DND-41 (cell line): ENCODE measurements at regions not wholly inside any gene's neighbourhood (a gene's known extent, or its start where the extent isn't known, plus 50 kb on each side); places are given as distances from the start of the nearest gene placed in this dataset.

Experiments
- ATAC-seq: fragments of 200-7000 bp; cut with Tn5 transposase; 3 replicates; pipeline ENCODE4 v1.9.1; 2021; ENCODE audit warnings: low read depth; ENCODE audit not compliant: insufficient read depth
- DNase-seq: peaks from one replicate; pipeline ENCODE4 v3.0.0-alpha.2; 2020
- H2AFZ ChIP-seq: 2 replicates; pipeline ENCODE4 v1.6.0; 2012; ENCODE audit warnings: low read depth, low read length
- H3K27ac ChIP-seq: 2 replicates; pipeline ENCODE4 v1.5.1; 2012; ENCODE audit warnings: low read length, inconsistent platforms
- H3K27me3 ChIP-seq: fragments of 200-600 bp; sonication (generic); 2 replicates; pipeline ENCODE4 v1.6.0; 2012; ENCODE audit warnings: low read length, mild to moderate bottlenecking, inconsistent platforms; ENCODE audit not compliant: insufficient read depth, poor library complexity
- H3K36me3 ChIP-seq: 2 replicates; pipeline ENCODE4 v1.5.1; 2012; ENCODE audit warnings: low read length, inconsistent platforms; ENCODE audit not compliant: insufficient read depth
- H3K4me1 ChIP-seq: 2 replicates; pipeline ENCODE4 v1.5.1; 2012; ENCODE audit warnings: mild to moderate bottlenecking, low read length; ENCODE audit not compliant: insufficient read depth
- H3K4me2 ChIP-seq: 2 replicates; pipeline ENCODE4 v1.6.0; 2012; ENCODE audit warnings: mild to moderate bottlenecking, moderate library complexity, low read length, inconsistent platforms; ENCODE audit not compliant: insufficient read depth
- H3K4me3 ChIP-seq, 2 experiments: fragments of 200-600 bp in 1 of 2; shearing (Covaris generic) in 1 of 2; 2 replicates each; pipeline ENCODE4 v1.5.1; 2012 to 2016; ENCODE audit warnings: inconsistent platforms in 2 of 2, low read length in 2 of 2, mild to moderate bottlenecking in 2 of 2, low read depth in 1 of 2, moderate library complexity in 1 of 2
- H3K79me2 ChIP-seq: 2 replicates; pipeline ENCODE4 v1.6.0; 2012; ENCODE audit warnings: low read length, inconsistent platforms; ENCODE audit not compliant: insufficient read depth
- H3K9ac ChIP-seq: 2 replicates; pipeline ENCODE4 v1.6.0; 2012; ENCODE audit warnings: low read depth, mild to moderate bottlenecking, inconsistent platforms, low read length, moderate library complexity
- H3K9me3 ChIP-seq: 2 replicates; pipeline ENCODE4 v1.5.1; 2012; ENCODE audit warnings: low read length, moderate library complexity, mild to moderate bottlenecking, inconsistent platforms; ENCODE audit not compliant: insufficient read depth, severe bottlenecking
- H4K20me1 ChIP-seq: 2 replicates; pipeline ENCODE4 v1.6.0; 2012; ENCODE audit warnings: low read length; ENCODE audit not compliant: insufficient read depth
- EZH2 ChIP-seq: IDR thresholded peaks from 3 replicates; pipeline ENCODE4 v1.6.1; 2012; ENCODE audit warnings: borderline replicate concordance, low read depth, mild to moderate bottlenecking, moderate library complexity, low read length, inconsistent platforms; ENCODE audit not compliant: severe bottlenecking
- TF ChIP-seq, protein P1 (sequence below): IDR thresholded peaks from 2 replicates; pipeline ENCODE4 v1.5.1; 2012; ENCODE audit warnings: borderline replicate concordance, low read length, moderate library complexity, mild to moderate bottlenecking; ENCODE audit not compliant: poor library complexity, severe bottlenecking; ENCODE audit errors: extremely low read depth

DNA sequence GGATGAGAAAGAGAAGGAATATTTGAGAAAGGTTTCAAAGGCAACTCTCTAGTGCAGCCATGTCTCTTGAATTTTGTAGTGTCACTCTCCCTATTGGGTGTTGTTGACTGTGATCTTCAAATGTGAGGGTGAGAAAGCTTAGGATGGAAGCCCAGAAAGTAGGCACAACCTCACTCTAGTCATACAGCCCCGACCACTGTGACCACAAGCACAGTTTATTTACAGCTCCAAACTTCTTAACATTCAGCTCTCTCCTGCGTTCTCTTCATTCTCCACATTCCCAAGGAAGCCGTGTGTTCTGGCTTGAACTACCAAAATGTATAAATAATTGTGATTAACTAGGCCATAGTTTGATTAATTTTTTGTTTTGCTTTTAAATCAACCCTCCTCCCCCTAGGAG is 542.9 kb downstream of the LRRC70 start:
- Histone ChIP-seq H3K27me3 (no peaks in the 10 kb centered on the region), H3K9me3 (no peaks in the 10 kb centered on the region), H3K4me1 (no peaks in the 10 kb centered on the region), H3K36me3 (no peaks in the 10 kb centered on the region), H3K4me3 (no peak overlapping the region), H3K4me2 (no peak overlapping the region), H3K79me2 (no peaks in the 10 kb centered on the region), H4K20me1 (no peaks in the 10 kb centered on the region), H3K9ac (no peak overlapping the region), H3K27ac (no peak overlapping the region), H2AFZ (no peak overlapping the region)
- ATAC-seq, result no peak
- TF ChIP-seq, protein P1, sequence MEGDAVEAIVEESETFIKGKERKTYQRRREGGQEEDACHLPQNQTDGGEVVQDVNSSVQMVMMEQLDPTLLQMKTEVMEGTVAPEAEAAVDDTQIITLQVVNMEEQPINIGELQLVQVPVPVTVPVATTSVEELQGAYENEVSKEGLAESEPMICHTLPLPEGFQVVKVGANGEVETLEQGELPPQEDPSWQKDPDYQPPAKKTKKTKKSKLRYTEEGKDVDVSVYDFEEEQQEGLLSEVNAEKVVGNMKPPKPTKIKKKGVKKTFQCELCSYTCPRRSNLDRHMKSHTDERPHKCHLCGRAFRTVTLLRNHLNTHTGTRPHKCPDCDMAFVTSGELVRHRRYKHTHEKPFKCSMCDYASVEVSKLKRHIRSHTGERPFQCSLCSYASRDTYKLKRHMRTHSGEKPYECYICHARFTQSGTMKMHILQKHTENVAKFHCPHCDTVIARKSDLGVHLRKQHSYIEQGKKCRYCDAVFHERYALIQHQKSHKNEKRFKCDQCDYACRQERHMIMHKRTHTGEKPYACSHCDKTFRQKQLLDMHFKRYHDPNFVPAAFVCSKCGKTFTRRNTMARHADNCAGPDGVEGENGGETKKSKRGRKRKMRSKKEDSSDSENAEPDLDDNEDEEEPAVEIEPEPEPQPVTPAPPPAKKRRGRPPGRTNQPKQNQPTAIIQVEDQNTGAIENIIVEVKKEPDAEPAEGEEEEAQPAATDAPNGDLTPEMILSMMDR, result no peak
- no peak for TF ChIP-seq EZH2
- DNase-seq, result no peak

DNA sequence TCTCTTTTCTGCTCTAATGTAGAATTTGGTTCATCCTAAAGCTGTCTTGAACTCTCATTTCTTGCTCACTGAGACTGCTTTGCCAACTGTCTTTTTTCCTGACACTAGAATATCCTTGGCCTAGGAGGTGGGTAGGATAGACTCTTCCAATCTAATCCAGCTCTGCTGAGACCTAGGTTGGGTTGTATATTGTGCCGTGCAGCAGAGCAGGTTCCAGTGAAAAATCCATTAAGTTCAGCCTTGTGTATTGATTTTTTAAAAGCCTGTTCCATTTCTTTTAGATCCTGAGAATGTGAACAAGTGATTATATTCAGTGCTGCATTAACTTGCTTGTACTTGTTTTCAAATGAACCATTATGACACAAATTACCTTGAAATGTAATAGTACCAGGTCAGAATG is 539.6 kb downstream of the LRRC70 start:
- H3K4me1 ChIP-seq, result no peaks in the 10 kb centered on the region

DNA sequence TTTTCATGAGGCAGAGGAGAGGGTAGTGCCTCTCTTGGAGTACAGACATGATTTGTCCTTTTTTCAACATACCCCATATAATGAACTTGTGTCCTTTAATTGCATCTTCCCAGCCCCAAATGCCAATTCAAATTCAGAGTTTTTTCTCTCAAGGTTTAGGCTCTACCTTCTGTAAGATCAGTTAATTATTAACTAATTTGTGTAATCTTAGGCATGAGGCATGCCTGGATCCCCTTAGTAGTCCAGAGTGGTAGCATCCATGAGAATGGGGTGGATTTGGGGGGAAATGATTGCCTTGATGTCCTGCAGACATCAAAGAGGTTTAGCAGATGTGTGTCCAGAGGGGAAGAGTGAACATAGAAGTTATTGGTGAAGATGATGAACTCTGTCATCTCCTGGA is 533.3 kb downstream of the LRRC70 start:
- ATAC-seq (no peak), DNase-seq (no peak)

More for the DNA sequence above, 539.6 kb downstream of the LRRC70 start:
- Histone ChIP-seq H3K4me3 (no peak overlapping the region), H4K20me1 (no peaks in the 10 kb centered on the region), H3K79me2 (no peaks in the 10 kb centered on the region), H3K27ac (no peak overlapping the region), H3K9me3 (no peaks in the 10 kb centered on the region), H3K36me3 (no peaks in the 10 kb centered on the region), H3K27me3 (no peaks in the 10 kb centered on the region), H3K9ac (no peak overlapping the region), H2AFZ (no peak overlapping the region), H3K4me2 (no peak overlapping the region)
- no peak for TF ChIP-seq EZH2
- TF ChIP-seq, protein P1, result no peak
- DNase-seq (no peak), ATAC-seq (no peak)

More for the DNA sequence above, 533.3 kb downstream of the LRRC70 start:
- Histone ChIP-seq H2AFZ (no peak overlapping the region), H3K36me3 (no peaks in the 10 kb centered on the region), H3K9ac (no peak overlapping the region), H3K9me3 (no peaks in the 10 kb centered on the region), H3K4me2 (no peak overlapping the region), H3K4me1 (no peaks in the 10 kb centered on the region), H3K79me2 (no peaks in the 10 kb centered on the region), H3K27ac (no peak overlapping the region), H3K27me3 (no peaks in the 10 kb centered on the region), H3K4me3 (no peak overlapping the region), H4K20me1 (no peaks in the 10 kb centered on the region)
- TF ChIP-seq, protein P1, result no peak
- no peak for TF ChIP-seq EZH2
